Bronchial epithelial cell (primary cell): ENCODE measurements at regions not wholly inside any gene's neighbourhood (a gene's known extent, or its start where the extent isn't known, plus 50 kb on each side); places are given as distances from the start of the nearest gene placed in this dataset.

ENCODE experiments used
- DNase-seq: peaks from one replicate; pipeline ENCODE4 v3.0.0-alpha.2; 2010; ENCODE audit warnings: low read depth
- FAIRE-seq: peaks from 2 replicates; lab custom pipeline; 2011; peaks lifted over from hg19 to GRCh38; lab: Jason Lieb, UNC
- H3K27me3 ChIP-seq: 2 replicates; pipeline ENCODE4 v1.5.1; 2011; ENCODE audit warnings: low read length; ENCODE audit not compliant: control insufficient read depth, insufficient read depth
- H3K36me3 ChIP-seq: 2 replicates; pipeline ENCODE4 v1.5.1; 2011; ENCODE audit warnings: low read length; ENCODE audit not compliant: control insufficient read depth, insufficient read depth
- H3K4me3 ChIP-seq: 2 replicates; pipeline ENCODE4 v1.5.1; 2011; ENCODE audit warnings: mild to moderate bottlenecking, low read depth, low read length, control low read depth
- CTCF ChIP-seq: IDR thresholded peaks from 2 replicates; pipeline ENCODE4 v1.5.1; 2011; ENCODE audit warnings: mild to moderate bottlenecking, moderate library complexity, low read length, control low read depth, inconsistent platforms; ENCODE audit not compliant: insufficient read depth, severe bottlenecking

GRCh38 chr2:151119374-151119773 is 142.3 kb downstream of the RBM43 start:
- no peak for FAIRE-seq
- no peak for DNase-seq
- H3K36me3 ChIP-seq, result no peaks in the 10 kb centered on the region
- H3K4me3 ChIP-seq, result no peak overlapping the region
- TF ChIP-seq CTCF, result no peak
- no peaks in the 10 kb centered on the region for H3K27me3 ChIP-seq

GRCh38 chr2:151118269-151118668 is 143.4 kb downstream of the RBM43 start:
- FAIRE-seq, result no peak
- H3K27me3 ChIP-seq, result no peaks in the 10 kb centered on the region
- no peak for TF ChIP-seq CTCF
- no peak for DNase-seq
- H3K36me3 ChIP-seq, result no peaks in the 10 kb centered on the region
- no peak overlapping the region for H3K4me3 ChIP-seq

DNA sequence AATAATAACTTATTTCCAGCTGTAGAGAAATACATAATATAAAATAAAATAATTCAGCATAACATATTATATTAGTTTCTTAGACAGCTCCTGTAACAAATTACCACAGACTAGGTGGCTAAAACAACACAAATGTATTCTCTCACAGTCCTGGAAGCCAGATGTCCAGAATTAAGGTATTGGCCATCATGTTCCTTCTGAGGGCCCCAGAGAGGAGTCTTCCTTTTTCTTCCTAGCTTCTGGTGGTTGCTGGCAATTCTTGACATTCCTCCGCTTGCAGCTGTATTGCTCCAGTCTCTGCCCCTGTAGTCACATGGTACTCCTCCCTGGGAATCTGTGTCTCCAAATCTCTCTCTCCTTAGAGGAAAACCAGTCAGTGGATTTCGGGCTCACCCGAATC is 146.8 kb downstream of the RBM43 start:
- Histone ChIP-seq H3K36me3 (no peaks in the 10 kb centered on the region), H3K4me3 (no peak overlapping the region), H3K27me3 (no peaks in the 10 kb centered on the region)
- DNase-seq (no peak), FAIRE-seq (no peak)
- no peak for TF ChIP-seq CTCF

DNA sequence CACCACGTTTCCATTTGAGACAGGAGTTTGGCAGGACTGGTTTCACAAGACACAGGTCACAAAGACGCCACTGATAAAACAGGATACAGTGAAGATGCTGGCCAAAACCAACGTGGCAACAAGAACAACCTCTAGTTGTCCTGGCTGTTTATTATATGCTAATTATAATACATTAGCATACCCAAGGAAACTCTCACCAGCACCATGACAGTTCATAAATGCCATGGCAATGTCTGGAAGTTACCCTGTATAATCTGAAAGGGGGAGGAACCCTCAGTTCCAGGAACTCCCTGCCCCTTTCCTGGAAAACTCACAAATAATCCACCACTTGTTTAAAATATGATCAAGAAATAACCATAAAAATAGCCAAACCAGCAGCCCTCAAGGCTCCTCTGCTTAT is 148.3 kb downstream of the RBM43 start:
- no peak overlapping the region for H3K4me3 ChIP-seq
- H3K36me3 ChIP-seq, result no peaks in the 10 kb centered on the region
- no peaks in the 10 kb centered on the region for H3K27me3 ChIP-seq
- FAIRE-seq (no peak), DNase-seq (no peak)
- TF ChIP-seq CTCF, result no peak

GRCh38 chr2:151111599-151112278 is 149.9 kb downstream of the RBM43 start:
- no peak for FAIRE-seq
- no peak overlapping the region for H3K4me3 ChIP-seq
- H3K27me3 ChIP-seq, result no peaks in the 10 kb centered on the region
- H3K36me3 ChIP-seq, result no peaks in the 10 kb centered on the region
- no peak for TF ChIP-seq CTCF
- peak; percentile 90 for DNase-seq
